ENCODE measurements at regions not wholly inside any gene's neighbourhood (a gene's known extent, or its start where the extent isn't known, plus 50 kb on each side); places are given as distances from the start of the nearest gene placed in this dataset.
A peak's percentile ranks its signal among the peaks of the same experiment; 100 is the strongest.

DNA sequence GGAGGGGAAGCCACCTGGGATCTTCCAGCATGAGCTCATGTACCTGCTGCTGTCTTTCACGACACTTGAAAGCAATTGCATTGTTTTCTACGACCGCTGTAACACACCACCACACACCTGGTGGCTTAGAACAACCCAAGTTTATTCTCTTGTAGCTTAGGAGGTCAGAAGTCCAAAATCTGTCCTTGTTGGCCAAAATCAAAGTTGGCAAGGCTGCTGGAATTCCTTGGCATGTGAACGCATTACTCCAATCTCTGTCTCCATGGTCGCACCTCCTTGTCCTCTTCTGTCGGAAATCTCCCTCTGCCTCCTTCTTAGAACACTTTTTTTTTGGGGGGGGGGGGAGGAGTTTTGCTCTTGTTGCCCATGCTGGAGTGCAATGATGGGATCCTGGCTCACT, 305.7 kb downstream of the BAMBI start:
- Histone ChIP-seq H3K36me3 (ENCODE audit: insufficient read depth, low read length) (no peaks in the 10 kb centered on the region), H3K4me1 (ENCODE audit: insufficient read depth, low read length) (no peaks in the 10 kb centered on the region), H3K27ac (ENCODE audit: low read depth, low read length) (no peak overlapping the region), H3K9me3 (ENCODE audit: control insufficient read depth in 1 of 2, low read length in 2 of 2) (no peaks in the 10 kb centered on the region), H3K27me3 (ENCODE audit: insufficient read depth, low read length) (no peaks in the 10 kb centered on the region), H3K4me3 (ENCODE audit: low read length in 2 of 2) (no peak overlapping the region)
- no peaks in the 10 kb centered on the region for H3K4me1 Mint-ChIP-seq
- POLR2A ChIA-PET (ENCODE audit: partially characterized antibody), result no interaction called here
- H3K27ac Mint-ChIP-seq, result no peak overlapping the region
- H3K27me3 Mint-ChIP-seq, result no peaks in the 10 kb centered on the region
- DNase-seq, result no peak
- H3K9me3 Mint-ChIP-seq, result peaks cover 0 to 3% (median 0%) of the 10 kb centered on the region in 8 donors
- intact Hi-C loops (cut with micrococcal nuclease), result no loop called here
- CTCF ChIA-PET (ENCODE audit: partially characterized antibody), result no interaction called here
- H3K36me3 Mint-ChIP-seq, result no peaks in the 10 kb centered on the region
- no peak overlapping the region for H3K4me3 Mint-ChIP-seq

- no peaks in the 10 kb centered on the region for H3K27me3 ChIP-seq (ENCODE audit: insufficient read depth, low read length)
- peaks cover 0 to 1% of the 10 kb centered on the region in 2 donors for H3K27me3 Mint-ChIP-seq
- H3K36me3 Mint-ChIP-seq, result no peaks in the 10 kb centered on the region
- no peak overlapping the region for H3K4me3 Mint-ChIP-seq
- H3K4me1 ChIP-seq (ENCODE audit: insufficient read depth, low read length), result no peaks in the 10 kb centered on the region
- H3K36me3 ChIP-seq (ENCODE audit: insufficient read depth, low read length), result no peaks in the 10 kb centered on the region
- no peaks in the 10 kb centered on the region for H3K9me3 Mint-ChIP-seq
- DNase-seq, result no peak
- ChIA-PET POLR2A (ENCODE audit: partially characterized antibody) (no interaction called here), CTCF (ENCODE audit: partially characterized antibody) (no interaction called here)
- H3K4me1 Mint-ChIP-seq, result no peaks in the 10 kb centered on the region
- H3K27ac Mint-ChIP-seq, result no peak overlapping the region
- no peaks in the 10 kb centered on the region for H3K9me3 ChIP-seq (ENCODE audit: control insufficient read depth in 1 of 2, low read length in 2 of 2)
- intact Hi-C loops (cut with micrococcal nuclease), result no loop called here
- H3K27ac ChIP-seq (ENCODE audit: low read depth, low read length), result no peak overlapping the region
- H3K4me3 ChIP-seq (ENCODE audit: low read length in 2 of 2), result no peak overlapping the region
Observed at GRCh38 chr10:28983799-28984198, 305.1 kb upstream of the LYZL1 start.

- no peaks in the 10 kb centered on the region for H3K4me1 ChIP-seq (ENCODE audit: insufficient read depth, low read length)
- Mint-ChIP-seq H3K4me1 (no peaks in the 10 kb centered on the region), H3K4me3 (no peak overlapping the region), H3K27me3 (peaks cover 0 to 1% of the 10 kb centered on the region in 2 donors), H3K9me3 (no peaks in the 10 kb centered on the region), H3K27ac (peak overlapping the region in 1 of 7 donors; percentile 62), H3K36me3 (no peaks in the 10 kb centered on the region)
- H3K27ac ChIP-seq (ENCODE audit: low read depth, low read length), result no peak overlapping the region
- ChIA-PET POLR2A (ENCODE audit: partially characterized antibody) (no interaction called here), CTCF (ENCODE audit: partially characterized antibody) (no interaction called here)
- intact Hi-C loops (cut with micrococcal nuclease), result no loop called here
- H3K27me3 ChIP-seq (ENCODE audit: insufficient read depth, low read length), result no peaks in the 10 kb centered on the region
- no peak overlapping the region for H3K4me3 ChIP-seq (ENCODE audit: low read length in 2 of 2)
- no peaks in the 10 kb centered on the region for H3K9me3 ChIP-seq (ENCODE audit: control insufficient read depth in 1 of 2, low read length in 2 of 2)
- no peak for DNase-seq
- H3K36me3 ChIP-seq (ENCODE audit: insufficient read depth, low read length), result no peaks in the 10 kb centered on the region
Observed at GRCh38 chr10:28984431-28984830, 304.4 kb upstream of the LYZL1 start.

DNA sequence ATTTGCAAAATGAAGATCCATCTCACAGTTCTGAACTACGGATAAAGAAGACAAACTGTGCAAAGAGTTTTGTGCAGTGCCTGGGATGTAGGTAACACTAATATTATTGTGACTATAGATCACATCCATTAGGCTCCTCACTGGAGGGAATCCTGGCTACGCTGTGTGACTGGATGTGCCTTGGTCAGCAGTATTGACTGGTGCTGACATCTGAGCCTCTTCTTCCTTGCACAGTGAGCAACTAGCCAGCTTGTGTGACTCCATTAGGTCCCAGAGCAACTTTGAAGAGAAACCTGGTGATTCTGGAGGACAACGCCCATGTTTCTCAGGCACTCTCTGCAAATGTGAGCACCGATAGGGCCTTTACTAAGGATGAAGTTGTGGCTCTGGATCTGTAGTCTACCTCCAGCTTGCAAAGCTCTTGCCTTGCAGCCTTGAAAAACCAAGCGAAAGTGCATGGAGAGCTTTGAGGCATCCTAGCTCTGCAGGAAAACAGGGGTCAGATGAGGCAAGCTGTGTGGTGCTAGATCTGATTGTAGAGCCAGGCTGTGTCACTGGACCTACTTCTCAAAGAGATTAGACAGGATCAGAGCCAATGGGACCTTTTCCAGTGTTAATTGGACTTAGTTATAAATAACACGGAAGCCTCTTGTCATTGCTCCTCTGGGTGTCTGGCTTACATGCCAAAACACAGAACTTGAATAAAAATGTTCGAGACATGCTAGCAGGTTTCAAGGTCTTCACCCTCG, 303.6 kb upstream of the LYZL1 start:
- Mint-ChIP-seq H3K4me3 (no peak overlapping the region), H3K27me3 (peaks cover 1 to 4% of the 10 kb centered on the region in 2 donors)
- CTCF ChIA-PET (ENCODE audit: partially characterized antibody), result no interaction called here

GRCh38 chr10:28986117-28986792, 302.6 kb upstream of the LYZL1 start:
- CTCF ChIA-PET (ENCODE audit: partially characterized antibody), result interaction anchor here (1.0 kb wide), 1 partner anchor 15 kb away, joined by 3 read pairs; no protein-coding TSS in a partner anchor
- no peaks in the 10 kb centered on the region for H3K36me3 Mint-ChIP-seq
- POLR2A ChIA-PET (ENCODE audit: partially characterized antibody), result no interaction called here
- no peak overlapping the region for H3K27ac Mint-ChIP-seq
- Histone ChIP-seq H3K4me1 (ENCODE audit: insufficient read depth, low read length) (no peaks in the 10 kb centered on the region), H3K36me3 (ENCODE audit: insufficient read depth, low read length) (no peaks in the 10 kb centered on the region), H3K27ac (ENCODE audit: low read depth, low read length) (no peak overlapping the region), H3K4me3 (ENCODE audit: low read length in 2 of 2) (no peak overlapping the region), H3K27me3 (ENCODE audit: insufficient read depth, low read length) (no peaks in the 10 kb centered on the region), H3K9me3 (ENCODE audit: control insufficient read depth in 1 of 2, low read length in 2 of 2) (no peaks in the 10 kb centered on the region)
- no peaks in the 10 kb centered on the region for H3K4me1 Mint-ChIP-seq
- H3K9me3 Mint-ChIP-seq, result no peaks in the 10 kb centered on the region
- intact Hi-C loops (cut with micrococcal nuclease), result no loop called here
- no peak overlapping the region for H3K4me3 Mint-ChIP-seq
- DNase-seq, result no peak
- peaks cover 1 to 5% of the 10 kb centered on the region in 2 donors for H3K27me3 Mint-ChIP-seq

More for the DNA sequence above, 303.6 kb upstream of the LYZL1 start:
- Histone ChIP-seq H3K36me3 (ENCODE audit: insufficient read depth, low read length) (no peaks in the 10 kb centered on the region), H3K9me3 (ENCODE audit: control insufficient read depth in 1 of 2, low read length in 2 of 2) (no peaks in the 10 kb centered on the region), H3K4me3 (ENCODE audit: low read length in 2 of 2) (no peak overlapping the region), H3K27ac (ENCODE audit: low read depth, low read length) (no peak overlapping the region), H3K27me3 (ENCODE audit: insufficient read depth, low read length) (no peaks in the 10 kb centered on the region), H3K4me1 (ENCODE audit: insufficient read depth, low read length) (no peaks in the 10 kb centered on the region)
- POLR2A ChIA-PET (ENCODE audit: partially characterized antibody), result no interaction called here
- Mint-ChIP-seq H3K4me1 (no peaks in the 10 kb centered on the region), H3K27ac (no peak overlapping the region), H3K9me3 (no peaks in the 10 kb centered on the region), H3K36me3 (no peaks in the 10 kb centered on the region)
- DNase-seq, result no peak
- intact Hi-C loops (cut with micrococcal nuclease), result no loop called here

GRCh38 chr10:28986856-28987255, 302.0 kb upstream of the LYZL1 start:
- intact Hi-C loops (cut with micrococcal nuclease), result no loop called here
- peaks cover 1 to 5% of the 10 kb centered on the region in 2 donors for H3K27me3 Mint-ChIP-seq
- ChIA-PET CTCF (ENCODE audit: partially characterized antibody) (interaction anchor here (1.0 kb wide), 1 partner anchor 16 kb away, joined by 3 read pairs; no protein-coding TSS in a partner anchor), POLR2A (ENCODE audit: partially characterized antibody) (no interaction called here)
- Histone ChIP-seq H3K36me3 (ENCODE audit: insufficient read depth, low read length) (no peaks in the 10 kb centered on the region), H3K4me1 (ENCODE audit: insufficient read depth, low read length) (no peaks in the 10 kb centered on the region), H3K9me3 (ENCODE audit: control insufficient read depth in 1 of 2, low read length in 2 of 2) (no peaks in the 10 kb centered on the region), H3K4me3 (ENCODE audit: low read length in 2 of 2) (no peak overlapping the region), H3K27me3 (ENCODE audit: insufficient read depth, low read length) (no peaks in the 10 kb centered on the region), H3K27ac (ENCODE audit: low read depth, low read length) (no peak overlapping the region)
- no peak overlapping the region for H3K4me3 Mint-ChIP-seq
- no peak overlapping the region for H3K27ac Mint-ChIP-seq
- DNase-seq, result no peak
- H3K9me3 Mint-ChIP-seq, result no peaks in the 10 kb centered on the region
- H3K4me1 Mint-ChIP-seq, result no peaks in the 10 kb centered on the region
- no peaks in the 10 kb centered on the region for H3K36me3 Mint-ChIP-seq

DNA sequence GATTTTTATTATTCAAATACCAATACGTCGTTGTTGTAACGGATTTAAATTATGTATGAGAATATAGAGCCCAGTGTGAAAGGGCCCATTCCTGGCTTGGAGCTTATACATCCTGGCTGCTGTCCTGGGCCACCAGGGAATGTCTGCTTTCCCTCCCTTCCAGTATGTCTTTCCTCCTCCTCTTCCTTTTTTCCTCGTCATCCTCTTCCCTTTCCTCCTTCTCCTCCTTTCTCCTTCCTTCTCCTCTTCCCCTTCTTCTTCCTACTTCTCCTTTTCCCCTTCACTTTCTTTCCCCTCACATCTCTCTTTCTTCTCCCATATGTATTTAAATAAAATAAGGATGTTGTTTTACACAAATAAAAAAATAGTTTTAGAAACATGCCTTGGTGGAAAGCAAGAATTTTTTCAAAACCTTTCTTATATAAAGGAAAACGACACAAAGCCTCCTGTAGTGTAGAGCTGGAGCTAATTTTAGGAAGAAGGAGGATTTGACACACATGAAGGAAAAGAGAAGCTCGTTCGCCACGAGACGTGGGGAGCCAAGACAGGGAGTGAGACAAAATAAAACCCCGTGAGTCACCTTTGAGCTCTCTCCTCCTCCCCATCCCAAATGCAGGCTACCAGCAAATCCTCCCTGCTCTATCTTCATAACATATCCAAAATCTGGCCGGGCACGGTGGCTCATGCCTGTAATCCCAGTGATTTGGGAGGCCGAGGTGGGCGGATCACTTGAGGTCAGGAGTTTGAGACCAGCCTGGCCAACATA, 301.1 kb upstream of the LYZL1 start:
- no peaks in the 10 kb centered on the region for H3K4me1 Mint-ChIP-seq
- H3K4me1 ChIP-seq (ENCODE audit: insufficient read depth, low read length), result no peaks in the 10 kb centered on the region
- H3K36me3 Mint-ChIP-seq, result no peaks in the 10 kb centered on the region

More for the DNA sequence above, 301.1 kb upstream of the LYZL1 start:
- POLR2A ChIA-PET (ENCODE audit: partially characterized antibody), result no interaction called here
- peaks cover 1 to 5% of the 10 kb centered on the region in 2 donors for H3K27me3 Mint-ChIP-seq
- DNase-seq, result no peak
- peaks cover 0 to 2% (median 0%) of the 10 kb centered on the region in 8 donors for H3K9me3 Mint-ChIP-seq
- Histone ChIP-seq H3K27ac (ENCODE audit: low read depth, low read length) (no peak overlapping the region), H3K9me3 (ENCODE audit: control insufficient read depth in 1 of 2, low read length in 2 of 2) (no peaks in the 10 kb centered on the region), H3K36me3 (ENCODE audit: insufficient read depth, low read length) (no peaks in the 10 kb centered on the region), H3K27me3 (ENCODE audit: insufficient read depth, low read length) (no peaks in the 10 kb centered on the region), H3K4me3 (ENCODE audit: low read length in 2 of 2) (no peak overlapping the region)
- CTCF ChIA-PET (ENCODE audit: partially characterized antibody), result no interaction called here
- intact Hi-C loops (cut with micrococcal nuclease), result no loop called here
- no peak overlapping the region for H3K27ac Mint-ChIP-seq
- H3K4me3 Mint-ChIP-seq, result no peak overlapping the region

Measured in CD4-positive, alpha-beta memory T cell (primary cell).